Keratinocyte (primary cell): ENCODE measurements at regions not wholly inside any gene's neighbourhood (a gene's known extent, or its start where the extent isn't known, plus 50 kb on each side); places are given as distances from the start of the nearest gene placed in this dataset.
"Not testable (repeated sequence)": the region's sequence is repeated elsewhere in the genome, so short reads cannot be mapped to it uniquely, and the experiment has no call there.

Experiments used
- EZH2 ChIP-seq: IDR thresholded peaks from one replicate; pipeline ENCODE4 v1.6.1; 2012; ENCODE audit warnings: inconsistent platforms, mild to moderate bottlenecking, low read length, moderate library complexity
- TF ChIP-seq, protein P1 (sequence below), 3 experiments: IDR thresholded peaks in 1 of 3; conservative IDR thresholded peaks in 1 of 3; optimal IDR thresholded peaks in 1 of 3; 2 replicates in 2 of 3; 3 replicates in 1 of 3; pipeline versions ENCODE3 to v1.5.1; 2011; ENCODE audit warnings: low read length in 3 of 3, mild to moderate bottlenecking in 3 of 3, moderate library complexity in 2 of 3, control low read depth in 1 of 3, inconsistent platforms in 1 of 3; ENCODE audit not compliant: insufficient read depth in 2 of 3; ENCODE audit errors: extremely low read depth in 1 of 3

DNA sequence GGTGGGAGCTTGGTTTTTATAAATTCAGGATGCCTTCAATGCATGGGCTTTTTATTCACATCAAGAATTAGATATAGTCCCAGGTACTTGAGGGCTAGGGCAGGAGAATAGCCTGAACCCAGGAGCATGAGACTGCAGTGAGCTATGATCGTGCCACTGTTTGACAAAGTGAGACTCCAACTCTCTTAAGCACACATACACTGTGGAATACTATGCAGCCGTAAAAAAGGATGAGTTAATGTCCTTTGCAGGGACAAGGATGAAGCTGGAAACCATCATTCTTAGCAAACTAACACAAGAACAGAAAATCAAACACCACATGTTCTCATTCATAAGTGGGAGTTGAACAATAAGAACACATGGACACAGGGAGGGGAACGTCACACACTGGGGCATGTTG is 470.0 kb downstream of the SETD4 start:
- TF ChIP-seq, protein P1, sequence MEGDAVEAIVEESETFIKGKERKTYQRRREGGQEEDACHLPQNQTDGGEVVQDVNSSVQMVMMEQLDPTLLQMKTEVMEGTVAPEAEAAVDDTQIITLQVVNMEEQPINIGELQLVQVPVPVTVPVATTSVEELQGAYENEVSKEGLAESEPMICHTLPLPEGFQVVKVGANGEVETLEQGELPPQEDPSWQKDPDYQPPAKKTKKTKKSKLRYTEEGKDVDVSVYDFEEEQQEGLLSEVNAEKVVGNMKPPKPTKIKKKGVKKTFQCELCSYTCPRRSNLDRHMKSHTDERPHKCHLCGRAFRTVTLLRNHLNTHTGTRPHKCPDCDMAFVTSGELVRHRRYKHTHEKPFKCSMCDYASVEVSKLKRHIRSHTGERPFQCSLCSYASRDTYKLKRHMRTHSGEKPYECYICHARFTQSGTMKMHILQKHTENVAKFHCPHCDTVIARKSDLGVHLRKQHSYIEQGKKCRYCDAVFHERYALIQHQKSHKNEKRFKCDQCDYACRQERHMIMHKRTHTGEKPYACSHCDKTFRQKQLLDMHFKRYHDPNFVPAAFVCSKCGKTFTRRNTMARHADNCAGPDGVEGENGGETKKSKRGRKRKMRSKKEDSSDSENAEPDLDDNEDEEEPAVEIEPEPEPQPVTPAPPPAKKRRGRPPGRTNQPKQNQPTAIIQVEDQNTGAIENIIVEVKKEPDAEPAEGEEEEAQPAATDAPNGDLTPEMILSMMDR (optimal IDR thresholded peaks at IDR 0.05 in 1 of 3, IDR thresholded peaks at IDR 0.05 in 1 of 3, conservative IDR thresholded peaks at IDR 0.05 in 1 of 3; ENCODE audit: extremely low read depth in 1 of 3, insufficient read depth in 2 of 3, low read length in 3 of 3): not testable (repeated sequence)
- TF ChIP-seq EZH2: not testable (repeated sequence)
